ENCODE measurements at regions not wholly inside any gene's neighbourhood (a gene's known extent, or its start where the extent isn't known, plus 50 kb on each side); places are given as distances from the start of the nearest gene placed in this dataset.

DNA sequence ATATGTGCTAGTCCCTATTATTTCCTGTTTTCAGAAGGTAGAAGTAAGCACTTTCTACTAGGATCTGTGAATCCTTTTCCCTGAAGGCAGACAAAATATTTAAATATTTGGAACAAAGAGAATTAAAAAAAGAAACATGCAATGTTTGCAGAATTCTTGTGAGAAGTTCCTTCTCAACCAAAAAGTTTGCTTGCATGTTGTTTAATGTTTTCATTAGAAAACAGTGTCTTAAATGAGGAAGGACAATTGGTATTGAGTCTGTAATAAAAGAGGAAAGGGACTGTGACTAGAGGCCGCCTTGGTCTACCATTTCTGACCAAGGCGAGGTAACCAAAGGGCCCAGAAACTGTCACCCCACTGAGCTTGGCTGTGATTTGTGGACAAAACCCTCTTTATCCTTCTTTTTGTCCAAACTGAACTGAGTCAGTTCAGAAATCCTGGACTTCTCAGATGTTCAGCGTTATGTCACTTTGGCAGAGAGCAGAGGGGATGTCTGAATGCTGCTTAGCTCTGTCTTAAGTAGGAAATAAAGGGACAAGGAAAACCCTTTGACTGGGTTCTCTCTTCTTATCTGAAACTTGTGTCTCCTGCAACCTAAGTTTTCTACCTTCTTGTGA, 129.8 kb upstream of the CPM start:
- DNase-seq, result no peak

DNA sequence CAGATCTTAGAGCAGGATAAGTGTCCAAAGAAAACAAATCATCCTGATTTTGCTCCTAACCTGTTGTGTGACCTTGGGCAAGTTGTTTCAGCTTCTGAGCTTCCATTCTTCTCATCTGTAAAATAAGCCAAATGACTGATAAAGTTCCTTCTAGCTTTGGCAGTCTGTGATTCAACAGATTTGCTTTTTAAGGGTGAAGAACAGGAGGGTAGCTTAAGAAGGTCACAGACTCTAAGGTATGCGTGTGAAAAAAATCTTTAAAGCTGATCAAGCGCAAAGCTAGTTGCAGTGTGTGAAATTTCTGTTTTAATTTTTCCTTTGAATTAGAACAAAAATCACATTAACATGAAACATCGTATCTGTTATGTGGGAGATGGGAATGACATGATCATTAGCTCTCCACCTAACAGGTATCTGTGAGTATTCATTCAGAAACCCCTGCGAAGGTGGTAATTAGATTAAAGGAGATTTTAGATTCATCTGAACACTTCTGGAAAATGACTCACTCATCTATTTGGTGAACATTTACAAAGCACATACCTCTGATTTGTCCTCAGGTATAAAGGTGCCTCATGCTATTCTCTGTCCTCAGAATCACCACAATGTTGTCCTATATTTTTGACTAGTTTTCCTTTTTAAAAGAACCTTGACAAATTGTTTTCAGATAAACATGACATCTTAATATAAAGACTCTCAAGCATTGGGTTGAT, 131.9 kb upstream of the CPM start:
- DNase-seq, result no peak

DNA sequence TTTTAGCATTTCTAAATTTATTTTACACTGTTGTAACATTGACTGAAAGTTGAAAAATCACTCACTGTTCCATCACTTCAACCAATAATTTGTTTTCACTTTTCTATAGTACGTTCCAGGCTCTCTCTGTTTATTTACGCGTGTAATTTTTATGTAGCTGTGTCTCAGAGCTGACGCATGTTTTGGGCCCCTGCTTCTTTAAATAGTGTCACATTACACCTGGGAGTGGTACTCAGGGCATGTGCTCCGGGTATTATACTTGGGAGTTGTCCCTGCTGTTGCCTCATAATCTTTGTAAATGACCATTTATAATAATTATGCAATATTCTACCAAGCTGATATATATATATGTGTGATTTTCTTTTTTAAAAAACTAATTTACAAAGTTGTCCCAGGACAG, 132.8 kb upstream of the CPM start:
- no peak for DNase-seq

DNA sequence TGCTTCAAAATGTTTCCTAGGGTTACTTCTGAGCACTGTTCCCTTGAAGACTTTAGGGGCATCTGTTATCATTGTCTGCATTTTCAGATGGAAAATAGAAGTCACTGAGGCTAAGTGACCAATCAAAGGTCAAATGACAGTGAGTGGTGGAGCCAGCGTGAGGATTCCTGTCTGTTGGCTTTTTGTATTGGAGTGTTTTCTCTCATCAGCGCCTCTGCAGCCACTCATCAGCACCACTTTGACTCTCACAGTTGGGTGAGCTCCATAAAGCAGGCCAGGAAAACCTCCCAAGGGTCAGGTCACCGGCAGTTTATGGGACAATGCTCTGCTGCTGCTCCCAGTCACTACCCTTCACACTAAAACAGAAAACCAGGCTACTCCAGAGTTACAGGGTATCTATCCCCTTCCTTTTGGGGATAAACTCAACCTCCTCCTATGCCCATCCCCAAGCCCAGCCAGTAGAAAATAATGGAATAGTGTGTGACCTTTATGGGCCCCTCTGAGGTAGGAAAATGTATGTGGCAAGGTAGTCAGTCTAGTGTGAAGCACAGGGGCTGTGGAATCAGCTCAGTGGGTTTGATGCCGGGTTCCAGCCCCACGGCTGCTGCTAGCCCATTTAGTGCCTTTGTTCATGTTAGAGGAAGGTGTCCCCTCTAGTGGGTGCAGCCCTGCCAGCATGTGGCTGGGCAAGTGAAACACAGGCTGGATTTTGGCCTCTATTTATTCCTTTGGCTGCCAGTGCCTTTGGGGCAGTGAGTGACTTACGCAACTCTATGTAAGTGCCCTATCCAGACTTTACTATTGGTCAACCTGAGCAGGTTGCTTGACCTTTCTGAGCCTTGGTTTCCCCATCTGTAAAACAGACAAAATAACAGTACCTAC, 133.8 kb upstream of the CPM start:
- peak; percentile 6 for DNase-seq

DNA sequence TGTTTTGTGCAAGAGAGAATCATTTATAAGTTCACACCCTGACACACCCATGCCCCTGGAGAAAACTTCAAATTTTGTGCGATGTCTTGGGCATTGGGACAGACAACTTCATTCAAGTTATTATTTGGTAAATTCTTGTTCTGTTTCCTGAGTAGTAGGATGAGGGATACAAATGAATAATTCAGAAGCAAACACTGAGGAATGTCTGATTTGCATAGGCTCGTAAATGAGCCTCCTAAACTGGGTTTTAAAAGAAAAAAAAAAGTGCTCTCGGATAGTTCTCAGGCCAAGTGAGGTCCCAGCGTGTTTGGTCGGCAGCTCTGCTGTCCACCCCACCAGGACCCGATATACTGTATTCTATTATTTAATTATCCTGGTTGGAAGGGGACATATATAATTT, 134.7 kb upstream of the CPM start:
- no peak for DNase-seq

DNA sequence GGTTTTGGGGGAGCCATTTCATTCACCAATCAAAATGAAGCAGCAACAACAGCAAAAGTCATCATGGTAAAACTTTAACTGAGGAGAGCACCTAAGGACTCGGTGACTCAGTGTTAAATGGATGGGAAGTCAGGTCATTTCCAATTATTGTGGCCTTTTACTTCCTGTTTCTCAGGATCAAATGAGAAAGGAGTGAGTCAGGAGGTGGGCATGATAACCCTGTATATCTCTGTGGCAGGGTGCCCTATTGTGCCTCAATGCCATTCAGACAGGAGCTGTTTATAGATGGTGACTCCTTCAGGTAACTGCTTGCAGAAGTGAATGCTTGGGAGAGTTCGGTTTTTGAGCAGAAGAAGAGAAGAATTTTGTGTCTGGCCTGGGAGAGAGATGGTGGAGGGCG, 135.5 kb upstream of the CPM start:
- DNase-seq, result peak; percentile 11

DNA sequence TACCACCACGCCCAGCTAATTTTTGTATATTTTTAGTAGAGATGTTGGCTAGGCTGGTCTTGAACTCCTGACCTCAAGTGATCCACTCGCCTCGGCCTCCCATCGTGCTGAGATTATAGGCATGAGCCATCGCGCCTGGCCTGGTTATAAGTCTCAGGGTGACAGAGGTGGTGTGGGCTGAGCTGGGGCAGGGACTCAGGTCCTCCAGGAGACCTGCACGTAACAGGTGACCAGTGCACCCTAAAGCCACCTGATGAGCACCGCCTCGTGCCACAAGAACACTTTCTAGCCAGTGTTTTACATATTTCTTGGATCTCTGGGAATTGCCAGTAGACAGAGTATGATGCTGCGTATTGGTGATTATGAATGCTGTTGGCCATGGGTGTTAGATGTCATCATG, 136.5 kb upstream of the CPM start:
- DNase-seq, result no peak

DNA sequence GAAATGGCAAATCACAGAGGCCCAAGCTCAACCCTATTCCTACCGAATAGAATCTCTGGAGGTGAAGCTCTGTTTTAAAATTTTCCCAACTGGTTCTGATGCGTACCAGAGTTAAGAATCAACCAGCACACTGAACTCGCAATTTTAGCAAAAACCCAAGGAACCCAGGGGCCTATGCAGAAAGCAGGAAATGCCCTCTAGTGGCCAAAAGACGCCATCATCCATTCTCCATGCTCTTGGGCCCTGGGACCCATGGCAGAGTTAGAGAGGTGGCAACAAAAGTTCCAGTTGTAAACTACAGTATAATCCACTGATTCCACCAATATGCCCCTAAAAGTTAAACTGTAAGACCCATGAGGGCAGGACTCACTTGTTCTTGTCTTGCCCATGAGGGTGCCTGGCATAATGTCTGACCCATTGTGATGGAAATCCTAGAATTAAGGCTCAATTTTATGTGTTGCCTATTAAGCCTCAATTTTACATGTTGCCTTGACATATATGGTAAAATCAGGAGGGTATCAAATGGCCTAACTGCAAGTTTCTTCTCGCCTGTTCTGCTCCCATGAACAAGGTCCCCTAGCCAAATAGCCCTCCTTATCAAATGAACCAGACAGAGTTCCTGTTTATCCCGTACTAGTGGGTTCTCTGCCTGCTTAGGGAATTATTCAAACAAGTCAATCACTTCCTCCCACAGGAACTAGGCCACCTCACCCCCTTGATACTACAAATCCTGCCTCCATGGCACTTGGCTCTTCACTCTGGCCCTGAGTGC, 137.5 kb upstream of the CPM start:
- peak; percentile 57 for DNase-seq

DNA sequence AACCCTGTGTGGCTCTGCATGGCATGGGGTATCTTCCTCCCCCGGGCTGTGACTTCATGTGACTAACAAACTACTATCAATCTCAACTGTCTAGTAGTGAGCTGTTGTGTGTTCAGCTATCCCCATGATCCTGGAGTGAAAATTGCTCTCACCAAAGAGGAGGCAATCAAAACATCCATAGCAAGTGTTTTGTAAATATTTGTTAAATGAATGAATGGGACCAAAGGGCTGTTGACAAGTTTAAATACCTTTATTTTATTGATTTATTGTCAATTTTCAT, 138.1 kb upstream of the CPM start:
- DNase-seq, result no peak

DNA sequence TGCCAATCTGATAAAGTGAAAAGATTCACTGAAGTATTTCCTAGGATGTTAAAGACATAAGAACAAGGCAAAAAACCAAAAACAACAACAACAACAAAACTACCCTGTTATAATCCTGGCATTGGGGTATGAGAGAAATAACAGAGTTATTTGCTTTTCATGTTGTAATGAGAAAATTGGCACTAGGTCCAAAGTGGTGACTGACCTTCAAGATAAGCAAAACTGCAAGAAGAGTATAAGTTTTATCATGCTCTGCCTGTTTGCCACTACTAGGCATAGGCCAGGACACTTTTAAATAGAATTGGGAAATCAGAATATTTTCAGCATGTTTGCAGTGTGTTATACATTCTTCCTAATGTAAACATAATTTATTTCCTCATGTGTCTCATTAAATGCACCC, 140.1 kb upstream of the CPM start:
- DNase-seq, result no peak

DNA sequence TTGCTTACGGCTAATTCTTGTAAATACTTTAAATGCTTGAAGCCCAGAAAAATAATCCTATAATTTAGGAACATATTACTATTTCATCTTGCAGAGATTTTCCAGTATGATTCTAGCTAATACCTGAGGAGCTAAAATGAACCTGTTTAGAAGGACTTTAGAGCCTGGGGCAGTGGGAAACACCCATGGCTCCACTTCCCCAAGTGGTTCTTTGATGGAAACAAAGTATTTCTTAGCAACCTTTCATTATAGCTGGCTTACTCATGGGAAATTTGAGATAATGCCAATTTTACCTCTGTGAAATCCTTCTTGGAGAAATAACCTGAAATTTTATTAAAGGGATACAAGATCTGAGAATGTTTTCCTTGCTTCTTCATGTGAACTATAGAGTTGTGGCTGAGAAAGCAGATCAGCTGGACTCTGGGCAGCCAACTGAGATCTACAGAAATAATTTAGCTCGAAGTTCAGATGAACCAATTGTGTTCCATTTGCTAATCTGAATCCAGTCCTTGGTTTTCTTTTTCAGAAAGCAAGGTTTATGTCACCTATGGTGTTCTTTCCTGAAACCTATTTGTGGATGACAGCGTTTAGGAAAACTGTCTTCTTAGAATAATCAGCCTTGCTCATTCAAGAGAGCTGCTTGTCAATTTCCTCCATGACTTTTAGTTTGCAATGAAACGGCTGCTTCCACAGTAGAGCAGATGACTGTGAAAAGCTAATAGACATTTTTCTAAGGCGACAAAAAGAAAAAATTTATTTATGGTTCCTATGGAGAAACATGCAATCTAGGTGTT, 141.8 kb upstream of the CPM start:
- no peak for DNase-seq

DNA sequence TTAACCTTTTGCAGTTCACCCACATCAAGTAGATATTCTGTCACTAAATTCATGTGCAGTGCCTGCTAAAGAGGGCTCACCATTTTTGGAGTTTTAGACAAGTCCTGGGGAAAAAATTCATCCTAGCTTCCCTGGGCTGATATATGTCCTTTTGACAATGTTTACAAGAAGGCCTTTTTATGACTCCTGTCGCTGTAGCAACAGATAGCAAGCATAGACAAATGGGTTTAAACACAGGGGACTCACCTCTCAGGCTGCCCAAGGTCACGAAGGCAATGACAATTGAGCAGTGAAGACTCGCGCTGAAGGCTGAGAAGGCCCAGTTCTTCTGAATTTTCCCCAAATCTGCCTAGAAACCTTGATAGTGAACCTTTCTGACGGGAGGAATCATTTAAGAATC, 150.7 kb upstream of the CPM start:
- no peak for DNase-seq

DNA sequence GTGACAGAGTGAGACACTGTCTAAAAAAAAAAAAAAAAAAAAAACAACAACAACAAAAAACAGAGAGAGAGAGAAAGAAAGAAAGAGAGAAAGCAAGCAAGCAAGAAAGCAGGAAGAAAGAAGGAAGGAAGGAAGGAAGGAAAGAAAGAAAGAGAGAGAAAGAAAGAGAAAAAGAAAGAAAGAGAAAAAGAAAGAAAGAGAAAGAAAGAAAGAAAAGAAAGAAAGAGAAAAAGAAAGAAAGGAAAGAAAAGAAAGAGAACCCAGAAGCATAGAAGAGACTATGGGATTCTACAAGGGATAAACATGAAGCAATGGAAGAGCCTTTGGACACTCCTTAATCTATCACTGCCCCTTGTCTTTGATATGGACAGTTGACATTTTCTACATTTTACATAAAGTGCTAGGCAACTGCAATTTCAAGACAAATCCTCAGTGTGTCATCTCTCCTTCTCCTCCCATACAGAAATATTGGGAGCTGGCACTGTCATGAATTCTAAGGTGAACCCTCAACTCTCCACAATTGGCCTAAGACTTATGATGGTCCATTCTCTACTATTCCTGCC, 151.9 kb upstream of the CPM start:
- no peak for DNase-seq

DNA sequence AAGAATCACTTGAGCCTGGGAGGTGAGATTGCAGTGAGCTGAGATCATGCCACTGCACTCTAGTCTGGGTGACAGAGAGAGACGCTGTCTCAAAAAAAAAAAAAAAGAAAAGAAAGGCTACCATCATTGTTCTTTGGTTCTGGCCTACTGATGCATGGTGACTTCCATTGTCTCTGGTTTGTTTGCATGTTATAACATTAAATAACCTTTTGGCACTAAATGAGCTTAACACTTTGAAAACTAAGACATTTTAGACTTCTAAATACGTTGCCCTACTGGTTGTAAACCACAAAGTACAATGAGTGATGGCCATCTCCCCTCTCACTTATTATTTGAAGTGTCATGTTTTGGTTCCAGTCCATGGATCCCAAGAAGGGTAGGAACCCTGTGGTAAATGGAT, 152.9 kb upstream of the CPM start:
- no peak for DNase-seq

DNA sequence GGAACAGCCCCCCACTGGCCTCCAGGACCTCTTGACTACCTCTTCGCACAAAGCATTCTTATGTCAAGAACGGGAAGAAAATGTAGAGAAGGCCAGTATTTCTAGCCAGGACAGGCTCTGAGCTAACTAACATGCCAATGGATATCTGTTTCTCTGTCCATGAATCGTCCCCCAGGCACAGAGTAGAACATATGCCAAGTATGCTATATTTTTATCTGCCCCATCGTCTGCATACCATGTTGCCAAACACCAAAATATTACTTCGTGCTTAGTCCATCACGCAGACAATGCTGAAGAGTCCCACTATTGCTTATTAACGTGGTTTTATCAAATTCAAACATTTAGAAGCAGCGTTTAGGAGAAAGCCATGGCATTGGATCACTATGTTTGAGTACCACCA, 151.4 kb upstream of the CPSF6 start:
- no peak for DNase-seq

DNA sequence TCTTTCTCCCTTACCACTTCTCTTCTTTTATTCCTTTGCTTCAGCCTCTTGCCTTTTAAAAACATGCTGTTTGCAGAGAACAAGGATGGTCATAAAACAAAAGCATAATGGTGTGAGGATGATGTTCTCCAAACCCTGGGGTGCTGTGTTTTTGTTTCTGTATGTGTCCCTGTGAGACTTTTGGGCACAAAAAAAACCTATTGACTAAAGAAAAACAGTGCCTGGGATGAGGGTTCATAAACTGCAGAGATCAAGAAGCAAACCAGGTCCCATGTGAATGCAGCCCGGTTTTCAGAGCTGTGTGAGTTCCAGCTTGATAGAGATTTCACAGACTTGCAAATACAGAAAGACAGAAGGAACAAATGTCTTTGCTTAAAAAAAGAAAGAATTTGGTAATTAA, 148.6 kb upstream of the CPSF6 start:
- DNase-seq, result no peak

DNA sequence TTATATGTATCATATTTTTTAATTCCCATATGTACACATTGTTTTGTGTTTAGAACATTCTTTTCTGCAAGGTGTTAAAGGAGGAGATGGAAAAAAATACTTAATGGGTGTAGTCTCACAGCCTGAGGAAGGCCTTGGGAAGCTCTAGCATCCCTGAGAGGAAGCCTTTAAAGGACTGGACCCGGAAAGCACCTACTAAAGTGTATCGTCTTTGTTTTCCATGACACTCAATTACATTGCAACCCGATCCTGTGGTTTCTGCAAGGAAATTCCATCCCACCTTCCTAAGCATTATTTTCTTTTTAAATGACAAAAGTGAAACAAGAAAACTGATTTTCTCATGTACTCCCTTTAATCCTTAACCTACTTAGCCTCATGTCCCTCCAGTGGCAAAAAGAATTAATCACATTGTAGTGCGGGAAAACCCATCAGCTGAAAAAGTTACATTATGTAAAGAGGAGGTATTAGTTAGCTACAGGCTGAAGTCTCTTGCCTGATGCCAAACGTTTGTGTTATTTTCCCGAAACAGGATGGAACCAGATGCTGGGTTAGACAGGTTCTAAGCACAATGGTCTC, 147.8 kb upstream of the CPSF6 start:
- DNase-seq, result no peak

DNA sequence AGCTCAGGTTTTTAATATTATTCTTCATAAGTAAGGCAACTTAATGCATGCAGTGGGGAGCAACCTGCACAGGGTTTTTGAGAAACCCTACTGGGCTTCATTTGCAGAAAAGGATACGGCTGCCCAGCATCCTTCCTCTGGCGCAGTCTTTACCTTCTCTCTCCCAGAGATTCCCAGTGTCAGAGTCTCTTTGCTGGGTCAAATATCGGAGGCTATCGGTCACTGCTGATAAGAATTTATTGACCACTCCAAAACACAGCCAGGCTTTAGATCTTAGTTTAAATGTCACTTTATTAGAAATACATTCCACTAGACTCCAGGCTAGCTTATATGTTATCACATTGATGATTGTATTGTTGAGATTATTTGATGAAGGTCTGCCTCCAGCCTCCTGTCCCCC, 147.2 kb upstream of the CPSF6 start:
- DNase-seq, result no peak

DNA sequence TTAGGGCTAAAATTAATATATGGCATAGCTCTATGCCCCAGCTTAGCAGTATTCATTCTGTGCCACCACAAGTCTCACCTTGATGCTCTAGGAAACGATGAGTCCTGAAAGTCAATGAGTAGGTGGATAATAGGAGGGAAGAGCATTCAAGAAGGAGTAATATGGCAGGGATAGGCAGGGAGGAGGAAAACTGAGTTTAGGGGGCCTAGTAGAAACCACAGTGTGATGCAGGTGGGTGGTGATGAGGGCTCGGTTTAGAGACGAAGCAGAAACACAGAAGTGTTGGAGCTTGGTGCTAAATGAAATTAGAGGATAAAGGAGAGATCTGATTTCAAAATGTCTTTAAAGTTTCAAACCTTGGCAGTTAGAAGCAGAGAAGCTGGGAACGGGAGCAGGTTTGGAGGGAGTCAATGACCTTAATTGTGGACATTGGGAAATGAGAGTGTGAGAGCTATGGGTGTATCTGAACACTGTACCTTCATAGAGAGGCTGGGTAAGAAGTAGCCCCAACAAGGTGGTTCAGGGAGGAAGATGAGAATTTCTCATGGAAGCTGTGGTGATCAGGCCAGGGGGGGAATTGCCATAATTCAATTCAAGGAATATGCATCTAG, 144.7 kb upstream of the CPSF6 start:
- DNase-seq, result no peak

DNA sequence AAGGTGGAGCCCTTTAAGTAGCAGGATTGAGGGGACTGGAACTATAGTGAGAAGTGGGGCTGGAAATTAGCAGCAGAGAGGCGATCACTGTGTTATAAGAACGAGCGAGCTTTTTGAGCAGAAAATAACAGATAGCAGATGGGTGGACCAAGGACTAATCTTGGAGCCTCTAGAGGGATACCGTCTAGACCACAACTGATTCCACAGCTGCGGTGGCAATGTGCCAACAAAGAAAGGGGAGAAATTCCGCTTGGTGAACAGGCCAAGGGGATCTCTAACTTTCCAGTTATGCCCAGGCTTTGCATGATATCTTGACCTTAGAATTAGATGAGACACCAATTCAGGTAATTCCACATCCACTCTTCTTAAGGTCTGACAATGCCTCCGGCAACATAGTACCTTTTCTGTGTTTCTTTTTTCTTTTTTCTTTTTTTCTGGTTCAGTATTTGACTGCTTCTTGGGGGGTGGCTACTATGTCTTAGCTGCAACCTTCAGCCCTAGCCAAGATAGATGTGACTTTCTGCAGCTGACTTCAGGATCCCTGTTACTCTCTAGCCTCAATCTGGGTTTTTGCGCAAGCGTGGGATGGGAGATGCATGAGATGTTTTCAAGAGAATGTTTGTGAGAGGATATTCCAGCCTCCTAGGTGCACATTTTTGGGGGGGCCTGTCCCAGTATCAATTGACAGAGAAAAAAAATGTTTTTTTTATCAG, 143.4 kb upstream of the CPSF6 start:
- peak; percentile 53 for DNase-seq

Data from MV-4-11 (cell line).